RWPE1 (cell line): ENCODE measurements at regions not wholly inside any gene's neighbourhood (a gene's known extent, or its start where the extent isn't known, plus 50 kb on each side); places are given as distances from the start of the nearest gene placed in this dataset.

Experiments used
- CTCF ChIA-PET: fragments of 350-600 bp; sonication (Branson Sonifier 250); formaldehyde crosslinking; extraction: SDS; loops from one replicate; lab custom pipeline; 2021; lab: Yijun Ruan, JAX
- POLR2A ChIA-PET: fragments of 400-600 bp; formaldehyde crosslinking; extraction: SDS; loops from one replicate; lab custom pipeline; 2020; ENCODE audit warnings: antibody characterized with exemption; ENCODE audit not compliant: low non-redundant PET; lab: Yijun Ruan, JAX
- DNase-seq: peaks from one replicate; pipeline ENCODE4 v3.0.0; 2012; ENCODE audit warnings: low spot score
- H3K27ac ChIP-seq: fragments of 450-650 bp; 2 replicates; pipeline ENCODE4 v1.5.1; 2017
- CTCF ChIP-seq: fragments of 450-650 bp; conservative IDR thresholded peaks from 2 replicates; pipeline ENCODE4 v1.5.1; 2017; ENCODE audit warnings: low read depth, mild to moderate bottlenecking

GRCh38 chr5:4665911-4666310, 474.2 kb upstream of the ADAMTS16 start:
- ChIA-PET CTCF (no interaction called here), POLR2A (no interaction called here)
- H3K27ac ChIP-seq = no peak overlapping the region
- no peak for DNase-seq
- no peak for TF ChIP-seq CTCF

- H3K27ac ChIP-seq = no peak overlapping the region
- ChIA-PET CTCF (interaction anchor here (0.7 kb wide), 1 partner anchor 1082 kb away, joined by 3 read pairs; no protein-coding TSS in a partner anchor), POLR2A (no interaction called here)
- TF ChIP-seq CTCF = no peak
- no peak for DNase-seq
Observed at GRCh38 chr5:4674166-4674565, 466.0 kb upstream of the ADAMTS16 start.

- CTCF ChIA-PET = no interaction called here
- POLR2A ChIA-PET = no interaction called here
Observed at GRCh38 chr5:4676934-4677333, 463.2 kb upstream of the ADAMTS16 start.

GRCh38 chr5:4684946-4685345, 455.2 kb upstream of the ADAMTS16 start:
- POLR2A ChIA-PET = no interaction called here
- no peak overlapping the region for H3K27ac ChIP-seq
- no peak for TF ChIP-seq CTCF
- CTCF ChIA-PET = no interaction called here
- no peak for DNase-seq

More at GRCh38 chr5:4676934-4677333, 463.2 kb upstream of the ADAMTS16 start:
- TF ChIP-seq CTCF = no peak
- DNase-seq = no peak
- H3K27ac ChIP-seq = no peak overlapping the region

GRCh38 chr5:4698596-4698995, 441.5 kb upstream of the ADAMTS16 start:
- POLR2A ChIA-PET = no interaction called here
- no peak overlapping the region for H3K27ac ChIP-seq
- DNase-seq = no peak
- TF ChIP-seq CTCF = no peak
- CTCF ChIA-PET = interaction anchor here (1.3 kb wide), 1 partner anchor 243 kb away, joined by 4 read pairs; no protein-coding TSS in a partner anchor

- no peak overlapping the region for H3K27ac ChIP-seq
- no peak for TF ChIP-seq CTCF
- DNase-seq = no peak
- POLR2A ChIA-PET = no interaction called here
- CTCF ChIA-PET = interaction anchor here (0.5 to 1.3 kb wide), 3 partner anchors 21 to 1791 kb away, joined by 3 to 4 read pairs (median 4); no protein-coding TSS in a partner anchor
Observed at GRCh38 chr5:4699592-4699991, 440.5 kb upstream of the ADAMTS16 start.

GRCh38 chr5:4700069-4700468, 440.1 kb upstream of the ADAMTS16 start:
- peak; percentile 13 for DNase-seq
- POLR2A ChIA-PET = no interaction called here
- CTCF ChIA-PET = interaction anchor here (0.5 kb wide), 1 partner anchor 21 kb away, joined by 4 read pairs; no protein-coding TSS in a partner anchor
- peak; percentile 75 for TF ChIP-seq CTCF
- no peak overlapping the region for H3K27ac ChIP-seq
